BE2C (cell line): ENCODE measurements at regions not wholly inside any gene's neighbourhood (a gene's known extent, or its start where the extent isn't known, plus 50 kb on each side); places are given as distances from the start of the nearest gene placed in this dataset.
"Not testable (repeated sequence)": the region's sequence is repeated elsewhere in the genome, so short reads cannot be mapped to it uniquely, and the experiment has no call there.

Experiments used
- DNase-seq: peaks from one replicate; pipeline ENCODE4 v3.0.0-alpha.2; 2020
- H3K27me3 ChIP-seq: fragments of 250-450 bp; sonication (Bioruptor Pico); 2 replicates; pipeline ENCODE4 v1.5.1; 2020; ENCODE audit warnings: mild to moderate bottlenecking
- H3K36me3 ChIP-seq: fragments of 250-450 bp; sonication (Bioruptor Pico); 2 replicates; pipeline ENCODE4 v1.5.1; 2020; ENCODE audit warnings: mild to moderate bottlenecking
- H3K4me1 ChIP-seq: fragments of 250-450 bp; sonication (Bioruptor Pico); 2 replicates; pipeline ENCODE4 v1.5.1; 2020
- H3K4me3 ChIP-seq: 2 replicates; pipeline ENCODE4 v1.5.1; 2011; ENCODE audit warnings: low read depth, low read length
- H3K9me3 ChIP-seq: fragments of 250-450 bp; sonication (Bioruptor Pico); 2 replicates; pipeline ENCODE4 v1.5.1; 2020
- TF ChIP-seq, protein P1 (sequence below): IDR thresholded peaks from 2 replicates; pipeline ENCODE4 v1.5.1; 2012; ENCODE audit warnings: mild to moderate bottlenecking, low read depth, low read length

- Histone ChIP-seq H3K4me3 (no peak overlapping the region), H3K4me1 (no peaks in the 10 kb centered on the region), H3K9me3 (no peaks in the 10 kb centered on the region), H3K36me3 (no peaks in the 10 kb centered on the region), H3K27me3 (no peaks in the 10 kb centered on the region)
- no peak for DNase-seq
- TF ChIP-seq, protein P1, sequence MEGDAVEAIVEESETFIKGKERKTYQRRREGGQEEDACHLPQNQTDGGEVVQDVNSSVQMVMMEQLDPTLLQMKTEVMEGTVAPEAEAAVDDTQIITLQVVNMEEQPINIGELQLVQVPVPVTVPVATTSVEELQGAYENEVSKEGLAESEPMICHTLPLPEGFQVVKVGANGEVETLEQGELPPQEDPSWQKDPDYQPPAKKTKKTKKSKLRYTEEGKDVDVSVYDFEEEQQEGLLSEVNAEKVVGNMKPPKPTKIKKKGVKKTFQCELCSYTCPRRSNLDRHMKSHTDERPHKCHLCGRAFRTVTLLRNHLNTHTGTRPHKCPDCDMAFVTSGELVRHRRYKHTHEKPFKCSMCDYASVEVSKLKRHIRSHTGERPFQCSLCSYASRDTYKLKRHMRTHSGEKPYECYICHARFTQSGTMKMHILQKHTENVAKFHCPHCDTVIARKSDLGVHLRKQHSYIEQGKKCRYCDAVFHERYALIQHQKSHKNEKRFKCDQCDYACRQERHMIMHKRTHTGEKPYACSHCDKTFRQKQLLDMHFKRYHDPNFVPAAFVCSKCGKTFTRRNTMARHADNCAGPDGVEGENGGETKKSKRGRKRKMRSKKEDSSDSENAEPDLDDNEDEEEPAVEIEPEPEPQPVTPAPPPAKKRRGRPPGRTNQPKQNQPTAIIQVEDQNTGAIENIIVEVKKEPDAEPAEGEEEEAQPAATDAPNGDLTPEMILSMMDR = peak; percentile 69
Observed at GRCh38 chr5:106269252-106269843, 1401.4 kb downstream of the EFNA5 start.

DNA sequence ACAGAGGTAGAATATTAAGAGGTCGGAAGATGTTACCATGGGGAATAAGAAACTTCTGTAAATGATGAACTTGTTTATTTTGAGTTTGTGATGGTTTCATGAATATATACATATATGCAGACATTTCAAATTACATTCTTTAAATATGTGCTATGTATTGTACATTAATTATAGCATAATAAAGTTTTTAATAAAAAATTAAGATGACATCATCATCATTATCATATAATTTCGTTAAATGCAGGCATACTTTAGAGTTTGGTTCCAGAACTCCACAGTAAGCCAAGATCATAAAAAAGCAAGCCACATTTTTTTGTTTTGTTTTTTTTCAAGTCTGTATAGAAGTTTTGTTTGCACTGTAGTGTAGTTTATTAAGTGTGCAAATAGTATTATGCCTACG is 1403.5 kb downstream of the EFNA5 start:
- Histone ChIP-seq H3K36me3 (no peaks in the 10 kb centered on the region), H3K4me3 (no peak overlapping the region), H3K9me3 (no peaks in the 10 kb centered on the region), H3K27me3 (no peaks in the 10 kb centered on the region), H3K4me1 (no peaks in the 10 kb centered on the region)
- TF ChIP-seq, protein P1 = no peak
- no peak for DNase-seq

GRCh38 chr5:106262395-106262794 is 1408.3 kb downstream of the EFNA5 start:
- Histone ChIP-seq H3K9me3 (no peaks in the 10 kb centered on the region), H3K4me1 (no peaks in the 10 kb centered on the region), H3K36me3 (no peaks in the 10 kb centered on the region), H3K27me3 (no peaks in the 10 kb centered on the region), H3K4me3 (no peak overlapping the region)
- TF ChIP-seq, protein P1 = no peak
- no peak for DNase-seq

GRCh38 chr5:106259431-106260090 is 1411.2 kb downstream of the EFNA5 start:
- not testable (repeated sequence) for H3K4me1 ChIP-seq, H3K9me3 ChIP-seq, DNase-seq, H3K27me3 ChIP-seq, H3K4me3 ChIP-seq, H3K36me3 ChIP-seq

DNA sequence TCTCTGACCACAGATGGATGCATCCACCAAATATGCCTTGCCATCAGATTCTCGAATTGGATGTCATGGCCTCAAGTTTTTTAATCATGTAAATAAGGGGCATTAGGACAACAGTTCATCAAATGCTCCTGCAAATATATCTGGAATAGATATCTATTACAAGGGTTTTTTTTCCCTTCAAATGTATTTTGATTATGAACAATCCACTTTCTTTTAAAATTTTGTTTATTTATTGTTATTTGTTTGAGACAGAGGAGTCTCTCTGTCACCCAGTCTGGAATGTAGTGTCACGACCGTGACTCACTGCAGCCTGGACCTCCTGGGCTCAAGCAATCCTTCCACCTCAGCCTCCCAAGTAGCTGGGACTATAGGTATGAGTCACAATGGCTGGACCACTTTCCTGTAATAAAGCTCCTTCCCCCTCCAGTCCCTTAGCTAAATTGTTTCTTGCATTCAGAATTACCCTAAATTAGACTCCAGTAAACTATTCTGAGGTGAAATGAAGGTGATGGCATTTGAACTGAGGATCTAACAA is 1412.1 kb downstream of the EFNA5 start:
- TF ChIP-seq, protein P1 = no peak
- no peaks in the 10 kb centered on the region for H3K36me3 ChIP-seq
- no peak overlapping the region for H3K4me3 ChIP-seq
- H3K27me3 ChIP-seq = no peaks in the 10 kb centered on the region
- DNase-seq = no peak
- H3K4me1 ChIP-seq = no peaks in the 10 kb centered on the region
- no peaks in the 10 kb centered on the region for H3K9me3 ChIP-seq

- no peak overlapping the region for H3K4me3 ChIP-seq
- no peaks in the 10 kb centered on the region for H3K4me1 ChIP-seq
- H3K9me3 ChIP-seq = no peaks in the 10 kb centered on the region
- TF ChIP-seq, protein P1 = no peak
- H3K36me3 ChIP-seq = no peaks in the 10 kb centered on the region
- no peaks in the 10 kb centered on the region for H3K27me3 ChIP-seq
- DNase-seq = no peak
Observed at GRCh38 chr5:106254784-106255183, 1416.0 kb downstream of the EFNA5 start.

GRCh38 chr5:106246044-106246745 is 1424.5 kb downstream of the EFNA5 start:
- H3K27me3 ChIP-seq, H3K9me3 ChIP-seq, H3K4me1 ChIP-seq, DNase-seq, H3K4me3 ChIP-seq, H3K36me3 ChIP-seq: not testable (repeated sequence)
